NOMO-1 (cell line): ENCODE measurements at regions not wholly inside any gene's neighbourhood (a gene's known extent, or its start where the extent isn't known, plus 50 kb on each side); places are given as distances from the start of the nearest gene placed in this dataset.
"Not testable (repeated sequence)": the region's sequence is repeated elsewhere in the genome, so short reads cannot be mapped to it uniquely, and the experiment has no call there.

Experiments used
- DNase-seq, 2 experiments: peaks; one replicate each; lab custom pipeline; 2025; ENCODE audit not compliant: unreplicated experiment in 2 of 2; lab: John Stamatoyannopoulos, UW

GRCh38 chr10:29734962-29735627, 100.3 kb upstream of the SVIL start:
- peak; percentile 68 to 71 for DNase-seq

- DNase-seq: peak in 1 of 2 experiments; percentile 48
Observed at GRCh38 chr10:29734640-29734961, 99.8 kb upstream of the SVIL start.

GRCh38 chr10:29733323-29733722, 98.6 kb upstream of the SVIL start:
- DNase-seq: no peak

- DNase-seq: no peak
Observed at GRCh38 chr10:29732918-29733317, 98.1 kb upstream of the SVIL start.

- no peak for DNase-seq
Observed at GRCh38 chr10:29731760-29732159, 97.0 kb upstream of the SVIL start.

- DNase-seq: no peak
Observed at GRCh38 chr10:29730969-29731368, 96.2 kb upstream of the SVIL start.

GRCh38 chr10:29730458-29730857, 95.7 kb upstream of the SVIL start:
- no peak for DNase-seq

- no peak for DNase-seq
Observed at GRCh38 chr10:29728541-29729049, 93.8 kb upstream of the SVIL start.

GRCh38 chr10:29725927-29726326, 91.2 kb upstream of the SVIL start:
- DNase-seq: not testable (repeated sequence)

GRCh38 chr10:29725133-29725720, 90.5 kb upstream of the SVIL start:
- peak; percentile 58 to 90 for DNase-seq

GRCh38 chr10:29723726-29724125, 89.0 kb upstream of the SVIL start:
- DNase-seq: peak in 1 of 2 experiments; percentile 27

- no peak for DNase-seq
Observed at GRCh38 chr10:29722777-29723176, 88.0 kb upstream of the SVIL start.

GRCh38 chr10:29720149-29720548, 85.4 kb upstream of the SVIL start:
- no peak for DNase-seq

GRCh38 chr10:29719281-29719675, 84.5 kb upstream of the SVIL start:
- no peak for DNase-seq

GRCh38 chr10:29715296-29715695, 80.5 kb upstream of the SVIL start:
- no peak for DNase-seq

- no peak for DNase-seq
Observed at GRCh38 chr10:29714096-29714874, 79.5 kb upstream of the SVIL start.

GRCh38 chr10:29713450-29713849, 78.7 kb upstream of the SVIL start:
- no peak for DNase-seq

- no peak for DNase-seq
Observed at GRCh38 chr10:29712108-29712507, 77.3 kb upstream of the SVIL start.

- no peak for DNase-seq
Observed at GRCh38 chr10:29710128-29710527, 75.4 kb upstream of the SVIL start.

- no peak for DNase-seq
Observed at GRCh38 chr10:29709484-29710002, 74.8 kb upstream of the SVIL start.

GRCh38 chr10:29703271-29703670, 68.5 kb upstream of the SVIL start:
- DNase-seq: no peak
